MCF 10A (cell line): ENCODE measurements at regions not wholly inside any gene's neighbourhood (a gene's known extent, or its start where the extent isn't known, plus 50 kb on each side); places are given as distances from the start of the nearest gene placed in this dataset.

Experiments
- BruUV-seq: library from RNA; stranded (reverse); fragments of 400-500 nt; replicated peaks from 2 replicates; lab custom pipeline; 2021; lab: Mats Ljungman, UMichigan
- CTCF ChIA-PET: fragments of 300-600 bp; sonication (Branson Sonifier 250); formaldehyde crosslinking; extraction: SDS; loops from one replicate; lab custom pipeline; 2021; ENCODE audit warnings: antibody characterized with exemption, inconsistent platforms; lab: Yijun Ruan, JAX
- POLR2A ChIA-PET: fragments of 300-600, 350-650 bp; sonication (Branson Sonifier 250); formaldehyde crosslinking; extraction: SDS; loops from one replicate; lab custom pipeline; 2020; ENCODE audit warnings: antibody characterized with exemption, inconsistent platforms; lab: Yijun Ruan, JAX
- DNase-seq: peaks from one replicate; pipeline ENCODE4 v3.0.0-alpha.2; 2018; ENCODE audit not compliant: unreplicated experiment
- H3K27ac Mint-ChIP-seq: one replicate; pipeline ENCODE4 v1.8.0; 2022; ENCODE audit warnings: mild to moderate bottlenecking, low read depth, mixed read lengths; ENCODE audit not compliant: unreplicated experiment
- H3K27me3 Mint-ChIP-seq: one replicate; pipeline ENCODE4 v1.8.0; 2022; ENCODE audit warnings: mixed read lengths; ENCODE audit not compliant: insufficient read depth, unreplicated experiment
- H3K36me3 Mint-ChIP-seq: one replicate; pipeline ENCODE4 v1.8.0; 2022; ENCODE audit warnings: mild to moderate bottlenecking, moderate library complexity, mixed read lengths; ENCODE audit not compliant: insufficient read depth, unreplicated experiment
- H3K4me1 Mint-ChIP-seq: one replicate; pipeline ENCODE4 v1.8.0; 2022; ENCODE audit warnings: mixed read lengths; ENCODE audit not compliant: insufficient read depth, unreplicated experiment
- H3K4me3 Mint-ChIP-seq: one replicate; pipeline ENCODE4 v1.8.0; 2022; ENCODE audit warnings: mild to moderate bottlenecking, moderate library complexity, mixed read lengths; ENCODE audit not compliant: unreplicated experiment
- H3K9me3 Mint-ChIP-seq: one replicate; pipeline ENCODE4 v1.8.0; 2022; ENCODE audit warnings: mixed read lengths; ENCODE audit not compliant: unreplicated experiment
- intact Hi-C: fragments of 100-400 bp; cut with micrococcal nuclease; formaldehyde crosslinking; loops from 2 replicates; pipeline ENCODE4 v1.14.1; 2022
- TF ChIP-seq, protein P1 (sequence below): fragments of 200-600 bp; IDR thresholded peaks from one replicate; pipeline ENCODE4 v1.8.0; 2022; ENCODE audit warnings: antibody characterized with exemption, mild to moderate bottlenecking; ENCODE audit not compliant: unreplicated experiment

DNA sequence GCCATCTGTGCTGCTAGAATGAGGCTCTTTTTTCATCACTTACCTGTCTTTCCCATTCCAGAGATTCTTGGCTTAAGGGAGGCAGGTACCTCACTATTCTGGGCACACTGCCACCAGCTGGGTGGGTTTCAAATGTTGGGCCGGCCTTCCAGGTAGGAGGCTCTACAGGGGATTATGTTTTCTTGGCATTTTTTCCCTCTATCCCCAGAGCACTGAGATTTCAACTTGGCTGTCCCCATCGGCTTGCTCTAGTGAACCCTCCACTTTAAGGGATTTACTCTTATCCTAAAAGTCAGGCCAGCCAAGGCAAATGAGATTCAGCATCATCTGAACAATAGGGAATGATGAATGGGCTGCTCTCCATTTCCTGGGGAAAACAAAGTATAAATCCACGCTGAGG lies 710.1 kb upstream of the CELF2 start:
- H3K4me3 Mint-ChIP-seq: no peak overlapping the region
- H3K27ac Mint-ChIP-seq: no peak overlapping the region
- BruUV-seq: no TSS peak
- TF ChIP-seq, protein P1, sequence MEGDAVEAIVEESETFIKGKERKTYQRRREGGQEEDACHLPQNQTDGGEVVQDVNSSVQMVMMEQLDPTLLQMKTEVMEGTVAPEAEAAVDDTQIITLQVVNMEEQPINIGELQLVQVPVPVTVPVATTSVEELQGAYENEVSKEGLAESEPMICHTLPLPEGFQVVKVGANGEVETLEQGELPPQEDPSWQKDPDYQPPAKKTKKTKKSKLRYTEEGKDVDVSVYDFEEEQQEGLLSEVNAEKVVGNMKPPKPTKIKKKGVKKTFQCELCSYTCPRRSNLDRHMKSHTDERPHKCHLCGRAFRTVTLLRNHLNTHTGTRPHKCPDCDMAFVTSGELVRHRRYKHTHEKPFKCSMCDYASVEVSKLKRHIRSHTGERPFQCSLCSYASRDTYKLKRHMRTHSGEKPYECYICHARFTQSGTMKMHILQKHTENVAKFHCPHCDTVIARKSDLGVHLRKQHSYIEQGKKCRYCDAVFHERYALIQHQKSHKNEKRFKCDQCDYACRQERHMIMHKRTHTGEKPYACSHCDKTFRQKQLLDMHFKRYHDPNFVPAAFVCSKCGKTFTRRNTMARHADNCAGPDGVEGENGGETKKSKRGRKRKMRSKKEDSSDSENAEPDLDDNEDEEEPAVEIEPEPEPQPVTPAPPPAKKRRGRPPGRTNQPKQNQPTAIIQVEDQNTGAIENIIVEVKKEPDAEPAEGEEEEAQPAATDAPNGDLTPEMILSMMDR: no peak
- H3K27me3 Mint-ChIP-seq: no peaks in the 10 kb centered on the region
- ChIA-PET POLR2A (no interaction called here), CTCF (interaction anchor here (0.7 kb wide), 1 partner anchor 12 kb away, joined by 3 read pairs; no protein-coding TSS in a partner anchor)
- intact Hi-C loops: no loop called here
- peaks cover 10% of the 10 kb centered on the region for H3K4me1 Mint-ChIP-seq
- H3K36me3 Mint-ChIP-seq: no peaks in the 10 kb centered on the region
- no peak for DNase-seq
- H3K9me3 Mint-ChIP-seq: peaks cover 7% of the 10 kb centered on the region

DNA sequence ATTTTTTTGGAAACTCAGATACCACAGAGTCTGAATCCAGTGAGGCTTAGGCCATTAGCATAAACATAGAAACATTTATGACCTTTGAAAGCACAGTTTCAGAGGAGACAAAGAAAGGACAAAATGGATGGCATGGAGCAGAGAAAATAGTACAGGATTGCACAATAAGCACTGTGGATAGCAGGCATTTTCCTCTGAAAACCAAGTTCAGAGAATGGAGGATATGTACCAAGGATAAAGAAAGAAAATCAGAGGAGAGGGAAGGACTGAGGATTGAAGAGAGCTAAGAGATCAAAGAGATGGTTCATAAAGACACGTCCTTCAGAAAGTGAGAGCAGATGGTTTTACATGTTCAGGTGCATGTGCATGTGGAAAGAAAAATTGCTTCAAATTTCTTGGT lies 707.2 kb upstream of the CELF2 start:
- BruUV-seq: no TSS peak
- peaks cover 10% of the 10 kb centered on the region for H3K4me1 Mint-ChIP-seq
- H3K27ac Mint-ChIP-seq: peak overlapping the region; percentile 3
- H3K4me3 Mint-ChIP-seq: no peak overlapping the region
- intact Hi-C loops: no loop called here
- no peak for DNase-seq
- CTCF ChIA-PET: interaction anchor here (0.7 kb wide), 3 partner anchors 29 to 310 kb away, joined by 3 to 4 read pairs (median 3); no protein-coding TSS in a partner anchor
- POLR2A ChIA-PET: interaction anchor here (1.6 kb wide), 1 partner anchor 20 kb away, joined by 5 read pairs; no protein-coding TSS in a partner anchor
- H3K36me3 Mint-ChIP-seq: no peaks in the 10 kb centered on the region
- no peaks in the 10 kb centered on the region for H3K27me3 Mint-ChIP-seq
- TF ChIP-seq, protein P1: no peak
- peaks cover 7% of the 10 kb centered on the region for H3K9me3 Mint-ChIP-seq

DNA sequence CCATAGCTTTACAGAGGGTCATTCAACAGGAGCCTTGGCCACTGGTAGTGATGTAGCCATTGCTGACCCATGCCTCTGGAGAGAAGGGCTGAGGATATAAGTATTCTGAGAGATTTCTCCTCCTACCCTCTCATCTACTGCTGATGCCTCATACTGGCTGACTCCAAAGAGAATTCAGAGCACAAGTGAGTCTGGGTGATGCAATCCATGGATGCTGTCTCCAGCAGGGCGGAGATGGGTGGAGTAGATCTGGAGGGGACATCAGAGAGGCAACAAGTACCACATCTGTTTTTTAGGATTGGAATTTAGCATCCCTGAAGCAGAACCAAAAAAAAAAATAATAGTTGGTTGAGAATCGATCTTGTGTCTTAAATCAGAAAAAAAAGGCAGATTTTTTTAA lies 705.7 kb upstream of the CELF2 start:
- no peaks in the 10 kb centered on the region for H3K27me3 Mint-ChIP-seq
- no peaks in the 10 kb centered on the region for H3K36me3 Mint-ChIP-seq
- peaks cover 12% of the 10 kb centered on the region for H3K4me1 Mint-ChIP-seq
- H3K27ac Mint-ChIP-seq: no peak overlapping the region
- BruUV-seq: no TSS peak
- peaks cover 7% of the 10 kb centered on the region for H3K9me3 Mint-ChIP-seq
- TF ChIP-seq, protein P1: no peak
- POLR2A ChIA-PET: no interaction called here
- no peak for DNase-seq
- intact Hi-C loops: no loop called here
- H3K4me3 Mint-ChIP-seq: no peak overlapping the region
- CTCF ChIA-PET: no interaction called here

DNA sequence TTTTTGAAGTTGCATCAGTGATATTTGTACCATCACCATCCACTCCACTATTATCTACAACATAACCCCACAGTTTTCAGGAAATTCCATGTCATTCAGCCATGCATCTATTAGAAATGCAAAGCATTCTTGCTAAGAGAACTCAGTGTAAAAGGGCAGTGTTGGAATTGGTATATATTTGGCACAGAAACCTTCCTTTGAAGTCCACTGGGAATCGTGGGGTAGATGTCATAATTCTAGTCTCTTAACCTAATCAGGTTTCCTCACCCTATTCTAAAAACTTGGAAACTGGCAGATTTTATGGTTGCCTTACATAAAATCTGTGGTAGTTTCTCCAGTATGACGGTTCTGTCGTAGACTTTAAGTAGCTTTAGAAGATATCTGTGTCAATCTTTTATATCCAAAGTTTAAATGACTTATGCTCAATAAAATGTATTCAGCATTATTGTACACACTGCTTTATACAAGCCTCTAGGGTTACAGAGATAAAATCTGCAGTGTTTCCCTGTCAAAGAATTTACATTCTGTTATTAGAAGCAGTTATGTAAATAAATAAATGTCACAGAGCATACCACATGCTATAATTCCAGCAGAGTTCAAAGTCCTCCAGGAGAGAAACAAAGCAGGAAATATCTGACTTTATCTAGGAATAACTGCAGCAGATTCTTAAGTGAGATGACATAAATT lies 704.4 kb upstream of the CELF2 start:
- TF ChIP-seq, protein P1: no peak
- DNase-seq: no peak
- ChIA-PET CTCF (no interaction called here), POLR2A (no interaction called here)
- Mint-ChIP-seq H3K27ac (no peak overlapping the region), H3K4me3 (no peak overlapping the region), H3K36me3 (no peaks in the 10 kb centered on the region), H3K27me3 (no peaks in the 10 kb centered on the region), H3K9me3 (peaks cover 7% of the 10 kb centered on the region), H3K4me1 (peaks cover 16% of the 10 kb centered on the region)
- no TSS peak for BruUV-seq
- intact Hi-C loops: no loop called here
